Retinal pigment epithelial cell (primary cell): ENCODE measurements at regions not wholly inside any gene's neighbourhood (a gene's known extent, or its start where the extent isn't known, plus 50 kb on each side); places are given as distances from the start of the nearest gene placed in this dataset.
"Not testable (repeated sequence)": the region's sequence is repeated elsewhere in the genome, so short reads cannot be mapped to it uniquely, and the experiment has no call there.

ENCODE experiments used
- DNase-seq: peaks from one replicate; pipeline ENCODE4 v3.0.0-alpha.2; 2010; ENCODE audit warnings: low read depth
- H3K4me3 ChIP-seq: 2 replicates; pipeline ENCODE4 v1.5.1; 2011; ENCODE audit warnings: mild to moderate bottlenecking, low read length, control low read depth, moderate library complexity
- CTCF ChIP-seq: conservative IDR thresholded peaks from 2 replicates; pipeline ENCODE4 v1.5.1; 2011; ENCODE audit warnings: low read depth, low read length, control low read depth, inconsistent platforms

- TF ChIP-seq CTCF = no peak
- H3K4me3 ChIP-seq = no peak overlapping the region
- no peak for DNase-seq
Observed at GRCh38 chr2:51791496-51791895, 759.6 kb upstream of the NRXN1 start.

GRCh38 chr2:51790854-51791253, 758.9 kb upstream of the NRXN1 start:
- no peak for DNase-seq
- TF ChIP-seq CTCF = no peak
- H3K4me3 ChIP-seq = no peak overlapping the region

- DNase-seq = no peak
- H3K4me3 ChIP-seq = no peak overlapping the region
- TF ChIP-seq CTCF = no peak
Observed at GRCh38 chr2:51789918-51790317, 758.0 kb upstream of the NRXN1 start.

GRCh38 chr2:51782921-51783765, 751.2 kb upstream of the NRXN1 start:
- TF ChIP-seq CTCF = no peak
- peak; percentile 50 for DNase-seq
- no peak overlapping the region for H3K4me3 ChIP-seq

GRCh38 chr2:51781691-51782090, 749.8 kb upstream of the NRXN1 start:
- DNase-seq = no peak
- H3K4me3 ChIP-seq = no peak overlapping the region
- no peak for TF ChIP-seq CTCF

- H3K4me3 ChIP-seq = no peak overlapping the region
- TF ChIP-seq CTCF = no peak
- DNase-seq = no peak
Observed at GRCh38 chr2:51780353-51780752, 748.4 kb upstream of the NRXN1 start.

GRCh38 chr2:51779723-51780122, 747.8 kb upstream of the NRXN1 start:
- not testable (repeated sequence) for DNase-seq, H3K4me3 ChIP-seq
